ENCODE measurements at regions not wholly inside any gene's neighbourhood (a gene's known extent, or its start where the extent isn't known, plus 50 kb on each side); places are given as distances from the start of the nearest gene placed in this dataset.

- TF ChIP-seq POLR2A (IDR thresholded peaks at IDR 0.05; ENCODE audit: low read depth, low read length) (no peak), JUN (IDR thresholded peaks at IDR 0.05; ENCODE audit: borderline replicate concordance, insufficient read depth, insufficient read length, low read depth) (no peak), EZH2 (IDR thresholded peaks at IDR 0.05; ENCODE audit: borderline replicate concordance, low read depth, low read length, severe bottlenecking) (no peak), POLR2AphosphoS5 (IDR thresholded peaks at IDR 0.05; ENCODE audit: insufficient read depth, low read depth, low read length) (no peak), GATA2 (IDR thresholded peaks at IDR 0.05; ENCODE audit: insufficient read depth, insufficient read length, low read depth, low read length) (no peak)
- TF ChIP-seq, protein P1, sequence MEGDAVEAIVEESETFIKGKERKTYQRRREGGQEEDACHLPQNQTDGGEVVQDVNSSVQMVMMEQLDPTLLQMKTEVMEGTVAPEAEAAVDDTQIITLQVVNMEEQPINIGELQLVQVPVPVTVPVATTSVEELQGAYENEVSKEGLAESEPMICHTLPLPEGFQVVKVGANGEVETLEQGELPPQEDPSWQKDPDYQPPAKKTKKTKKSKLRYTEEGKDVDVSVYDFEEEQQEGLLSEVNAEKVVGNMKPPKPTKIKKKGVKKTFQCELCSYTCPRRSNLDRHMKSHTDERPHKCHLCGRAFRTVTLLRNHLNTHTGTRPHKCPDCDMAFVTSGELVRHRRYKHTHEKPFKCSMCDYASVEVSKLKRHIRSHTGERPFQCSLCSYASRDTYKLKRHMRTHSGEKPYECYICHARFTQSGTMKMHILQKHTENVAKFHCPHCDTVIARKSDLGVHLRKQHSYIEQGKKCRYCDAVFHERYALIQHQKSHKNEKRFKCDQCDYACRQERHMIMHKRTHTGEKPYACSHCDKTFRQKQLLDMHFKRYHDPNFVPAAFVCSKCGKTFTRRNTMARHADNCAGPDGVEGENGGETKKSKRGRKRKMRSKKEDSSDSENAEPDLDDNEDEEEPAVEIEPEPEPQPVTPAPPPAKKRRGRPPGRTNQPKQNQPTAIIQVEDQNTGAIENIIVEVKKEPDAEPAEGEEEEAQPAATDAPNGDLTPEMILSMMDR (IDR thresholded peaks at IDR 0.05; ENCODE audit: extremely low read depth in 1 of 2, insufficient read depth in 1 of 2, low read depth in 1 of 2, low read length in 2 of 2): no peak
Observed at GRCh38 chr14:59044707-59045106, 143.8 kb upstream of the DAAM1 start.
